ENCODE measurements at regions not wholly inside any gene's neighbourhood (a gene's known extent, or its start where the extent isn't known, plus 50 kb on each side); places are given as distances from the start of the nearest gene placed in this dataset.

DNA sequence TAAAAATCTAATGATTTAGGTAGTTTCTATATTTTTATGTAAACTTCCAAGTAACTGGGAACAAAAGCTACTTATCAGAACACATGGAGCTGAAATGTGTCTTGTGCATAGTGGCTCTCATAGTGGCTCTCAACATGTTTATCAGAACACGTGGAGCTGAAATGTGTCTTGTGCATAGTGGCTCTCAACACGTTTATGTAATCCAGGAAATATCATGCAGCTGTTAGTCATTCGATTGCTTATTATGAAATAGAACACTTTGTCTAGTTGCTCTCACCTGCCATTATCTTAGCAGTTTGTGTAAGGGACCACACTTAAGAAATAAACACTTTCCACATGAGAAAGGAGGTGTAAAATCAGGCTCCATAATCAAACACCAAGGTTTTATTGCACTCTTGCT, 119.2 kb upstream of the ASCC3 start:
- Histone ChIP-seq H3K79me2 (ENCODE audit: control insufficient read depth, insufficient read depth, low read length) (no peaks in the 10 kb centered on the region), H3K27me3 (ENCODE audit: insufficient read depth, low read length, poor library complexity) (no peaks in the 10 kb centered on the region), H4K8ac (ENCODE audit: low read depth, low read length) (no peak overlapping the region), H3K18ac (ENCODE audit: low read length) (no peak overlapping the region), H3K4ac (ENCODE audit: low read depth, low read length) (no peak overlapping the region), H2BK5ac (ENCODE audit: low read length) (no peak overlapping the region), H2AK5ac (ENCODE audit: low read length) (no peak overlapping the region), H3K4me1 (ENCODE audit: control insufficient read depth, low read depth, low read length) (no peaks in the 10 kb centered on the region), H3K79me1 (ENCODE audit: low read length) (no peaks in the 10 kb centered on the region), H2BK120ac (ENCODE audit: low read depth, low read length) (no peak overlapping the region), H2BK15ac (replicated peaks; ENCODE audit: low read depth) (no peak overlapping the region), H3K56ac (ENCODE audit: low read length) (no peak overlapping the region), H4K5ac (ENCODE audit: low read length) (no peak overlapping the region), H3K9ac (ENCODE audit: low read length) (no peak overlapping the region), H3K36me3 (ENCODE audit: control insufficient read depth, insufficient read depth, low read length) (no peaks in the 10 kb centered on the region), H3K23ac (ENCODE audit: low read length) (no peak overlapping the region), H3K4me3 (ENCODE audit: low read length) (no peak overlapping the region), H3K4me2 (ENCODE audit: low read length) (no peak overlapping the region), H3K27ac (ENCODE audit: low read depth, low read length) (no peak overlapping the region)
- DNase-seq: no peak
- WGBS (ENCODE audit: extremely low coverage, insufficient coverage, low lambda C conversion rate): no CpG with 5 or more reads among the region's 3 CpGs

DNA sequence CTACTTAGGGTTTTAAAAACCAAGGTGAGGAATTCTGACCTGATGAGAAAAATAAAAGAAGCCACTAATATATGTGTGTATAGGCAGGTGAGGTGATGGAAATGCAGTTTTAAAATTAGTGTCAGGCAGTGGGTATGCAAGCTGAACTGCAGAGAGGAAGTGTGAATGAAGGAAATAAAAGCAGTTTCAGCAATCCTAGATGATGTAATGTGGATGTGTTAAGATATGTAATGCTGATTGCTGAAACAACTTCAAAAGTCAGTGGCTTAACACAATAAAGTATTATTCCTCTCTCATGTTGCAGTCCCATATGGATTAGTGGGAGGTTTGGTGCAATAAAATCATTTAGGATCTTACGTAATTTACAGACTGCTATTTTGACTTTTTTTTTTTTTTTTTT, 119.9 kb upstream of the ASCC3 start:
- Histone ChIP-seq H3K4me3 (ENCODE audit: low read length) (no peak overlapping the region), H2BK15ac (replicated peaks; ENCODE audit: low read depth) (no peak overlapping the region), H2AK5ac (ENCODE audit: low read length) (no peak overlapping the region), H3K4ac (ENCODE audit: low read depth, low read length) (no peak overlapping the region), H3K18ac (ENCODE audit: low read length) (no peak overlapping the region), H3K36me3 (ENCODE audit: control insufficient read depth, insufficient read depth, low read length) (no peaks in the 10 kb centered on the region), H3K79me2 (ENCODE audit: control insufficient read depth, insufficient read depth, low read length) (no peaks in the 10 kb centered on the region), H3K79me1 (ENCODE audit: low read length) (no peaks in the 10 kb centered on the region), H3K56ac (ENCODE audit: low read length) (no peak overlapping the region), H4K5ac (ENCODE audit: low read length) (no peak overlapping the region), H4K8ac (ENCODE audit: low read depth, low read length) (no peak overlapping the region), H2BK120ac (ENCODE audit: low read depth, low read length) (no peak overlapping the region), H3K4me2 (ENCODE audit: low read length) (no peak overlapping the region), H3K9ac (ENCODE audit: low read length) (no peak overlapping the region), H2BK5ac (ENCODE audit: low read length) (no peak overlapping the region), H3K27me3 (ENCODE audit: insufficient read depth, low read length, poor library complexity) (no peaks in the 10 kb centered on the region), H3K27ac (ENCODE audit: low read depth, low read length) (no peak overlapping the region), H3K23ac (ENCODE audit: low read length) (no peak overlapping the region), H3K4me1 (ENCODE audit: control insufficient read depth, low read depth, low read length) (no peaks in the 10 kb centered on the region)
- WGBS (ENCODE audit: extremely low coverage, insufficient coverage, low lambda C conversion rate): no CpG with 5 or more reads among the region's 1 CpG
- peak; percentile 9 for DNase-seq

DNA sequence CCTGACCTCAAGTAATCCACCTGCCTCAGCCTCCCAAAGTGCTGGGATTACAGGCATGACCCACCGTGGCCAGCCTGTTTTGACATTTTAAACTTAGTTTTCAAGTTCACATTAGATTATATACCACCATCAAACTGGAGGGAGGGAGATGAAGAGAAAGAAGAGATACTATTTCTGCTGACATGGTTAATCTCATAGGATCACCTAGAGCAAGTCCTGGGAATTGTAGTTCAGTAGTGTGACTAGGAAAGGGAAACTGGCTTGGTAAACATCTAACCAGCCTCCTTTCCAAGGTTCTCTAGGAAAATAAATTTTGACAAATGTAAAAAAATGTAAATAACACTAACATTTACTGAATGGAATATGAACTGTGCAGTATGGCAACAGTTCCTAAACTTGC, 120.5 kb upstream of the ASCC3 start:
- Histone ChIP-seq H3K4me1 (ENCODE audit: control insufficient read depth, low read depth, low read length) (no peaks in the 10 kb centered on the region), H3K27me3 (ENCODE audit: insufficient read depth, low read length, poor library complexity) (no peaks in the 10 kb centered on the region), H2BK120ac (ENCODE audit: low read depth, low read length) (no peak overlapping the region), H3K36me3 (ENCODE audit: control insufficient read depth, insufficient read depth, low read length) (no peaks in the 10 kb centered on the region), H3K27ac (ENCODE audit: low read depth, low read length) (no peak overlapping the region), H3K23ac (ENCODE audit: low read length) (no peak overlapping the region), H3K79me2 (ENCODE audit: control insufficient read depth, insufficient read depth, low read length) (no peaks in the 10 kb centered on the region), H3K4me2 (ENCODE audit: low read length) (no peak overlapping the region), H3K9ac (ENCODE audit: low read length) (no peak overlapping the region), H3K79me1 (ENCODE audit: low read length) (no peaks in the 10 kb centered on the region), H3K4me3 (ENCODE audit: low read length) (no peak overlapping the region), H4K5ac (ENCODE audit: low read length) (no peak overlapping the region), H2BK15ac (replicated peaks; ENCODE audit: low read depth) (no peak overlapping the region), H2BK5ac (ENCODE audit: low read length) (no peak overlapping the region), H3K4ac (ENCODE audit: low read depth, low read length) (no peak overlapping the region), H3K18ac (ENCODE audit: low read length) (no peak overlapping the region), H2AK5ac (ENCODE audit: low read length) (no peak overlapping the region), H3K56ac (ENCODE audit: low read length) (no peak overlapping the region), H4K8ac (ENCODE audit: low read depth, low read length) (no peak overlapping the region)
- DNase-seq: no peak
- WGBS (ENCODE audit: extremely low coverage, insufficient coverage, low lambda C conversion rate): no CpG with 5 or more reads among the region's 1 CpG

DNA sequence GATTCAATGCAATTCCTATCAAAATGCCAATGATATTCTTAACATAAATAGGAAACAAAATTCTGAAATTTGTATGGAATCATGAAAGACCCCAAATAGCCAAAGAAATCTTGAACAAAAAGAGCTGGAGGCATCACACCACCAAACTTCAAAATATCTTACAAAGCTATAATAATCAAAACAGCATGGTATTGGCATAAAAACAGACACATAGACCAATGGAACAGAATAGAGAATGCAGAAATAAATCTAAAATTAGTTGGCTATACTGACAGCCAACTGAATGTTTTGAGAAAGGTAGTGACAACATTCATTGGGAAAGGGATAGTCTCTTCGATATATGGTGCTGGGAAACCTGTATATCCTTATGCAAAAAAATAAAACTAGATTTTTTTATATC, 121.9 kb upstream of the ASCC3 start:
- Histone ChIP-seq H3K4ac (ENCODE audit: low read depth, low read length) (no peak overlapping the region), H3K4me1 (ENCODE audit: control insufficient read depth, low read depth, low read length) (no peaks in the 10 kb centered on the region), H2AK5ac (ENCODE audit: low read length) (no peak overlapping the region), H2BK120ac (ENCODE audit: low read depth, low read length) (no peak overlapping the region), H3K9ac (ENCODE audit: low read length) (no peak overlapping the region), H3K56ac (ENCODE audit: low read length) (no peak overlapping the region), H2BK15ac (replicated peaks; ENCODE audit: low read depth) (no peak overlapping the region), H3K79me2 (ENCODE audit: control insufficient read depth, insufficient read depth, low read length) (no peaks in the 10 kb centered on the region), H3K27ac (ENCODE audit: low read depth, low read length) (no peak overlapping the region), H3K4me3 (ENCODE audit: low read length) (no peak overlapping the region), H3K36me3 (ENCODE audit: control insufficient read depth, insufficient read depth, low read length) (no peaks in the 10 kb centered on the region), H3K79me1 (ENCODE audit: low read length) (no peaks in the 10 kb centered on the region), H3K23ac (ENCODE audit: low read length) (no peak overlapping the region), H3K4me2 (ENCODE audit: low read length) (no peak overlapping the region), H4K5ac (ENCODE audit: low read length) (no peak overlapping the region), H3K27me3 (ENCODE audit: insufficient read depth, low read length, poor library complexity) (no peaks in the 10 kb centered on the region), H3K18ac (ENCODE audit: low read length) (no peak overlapping the region), H2BK5ac (ENCODE audit: low read length) (no peak overlapping the region), H4K8ac (ENCODE audit: low read depth, low read length) (no peak overlapping the region)
- no CpG with 5 or more reads among the region's 1 CpG for WGBS (ENCODE audit: extremely low coverage, insufficient coverage, low lambda C conversion rate)
- no peak for DNase-seq

DNA sequence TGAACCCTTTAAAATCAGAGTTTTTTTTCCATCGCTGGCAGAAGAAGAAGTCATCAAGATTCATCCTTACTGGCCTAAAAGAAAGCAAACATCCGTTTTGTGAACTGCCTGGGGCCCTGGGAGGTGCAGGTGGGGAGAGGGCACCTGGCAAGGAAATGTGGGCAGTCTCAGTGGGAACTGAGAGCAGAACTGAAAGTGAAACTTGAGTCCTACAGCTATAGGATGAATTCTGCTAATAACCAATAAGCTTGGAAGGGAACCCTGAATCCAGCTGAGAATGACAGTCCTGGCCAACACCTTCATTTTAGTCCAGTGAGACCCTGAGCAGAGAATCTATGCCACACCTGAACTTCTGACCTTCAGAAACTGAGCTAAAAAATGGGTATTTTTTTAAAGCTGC, 130.1 kb upstream of the ASCC3 start:
- Histone ChIP-seq H3K23ac (ENCODE audit: low read length) (no peak overlapping the region), H3K56ac (ENCODE audit: low read length) (no peak overlapping the region), H3K79me2 (ENCODE audit: control insufficient read depth, insufficient read depth, low read length) (no peaks in the 10 kb centered on the region), H3K36me3 (ENCODE audit: control insufficient read depth, insufficient read depth, low read length) (no peaks in the 10 kb centered on the region), H3K4me2 (ENCODE audit: low read length) (no peak overlapping the region), H3K4ac (ENCODE audit: low read depth, low read length) (no peak overlapping the region), H3K18ac (ENCODE audit: low read length) (no peak overlapping the region), H3K79me1 (ENCODE audit: low read length) (no peaks in the 10 kb centered on the region), H4K8ac (ENCODE audit: low read depth, low read length) (no peak overlapping the region), H3K9ac (ENCODE audit: low read length) (no peak overlapping the region), H3K27me3 (ENCODE audit: insufficient read depth, low read length, poor library complexity) (no peaks in the 10 kb centered on the region), H3K4me1 (ENCODE audit: control insufficient read depth, low read depth, low read length) (no peaks in the 10 kb centered on the region), H3K4me3 (ENCODE audit: low read length) (no peak overlapping the region), H4K5ac (ENCODE audit: low read length) (no peak overlapping the region), H3K27ac (ENCODE audit: low read depth, low read length) (no peak overlapping the region), H2AK5ac (ENCODE audit: low read length) (no peak overlapping the region), H2BK120ac (ENCODE audit: low read depth, low read length) (no peak overlapping the region), H2BK15ac (replicated peaks; ENCODE audit: low read depth) (no peak overlapping the region), H2BK5ac (ENCODE audit: low read length) (no peak overlapping the region)
- WGBS (ENCODE audit: extremely low coverage, insufficient coverage, low lambda C conversion rate): no CpG with 5 or more reads among the region's 2 CpGs
- no peak for DNase-seq

DNA sequence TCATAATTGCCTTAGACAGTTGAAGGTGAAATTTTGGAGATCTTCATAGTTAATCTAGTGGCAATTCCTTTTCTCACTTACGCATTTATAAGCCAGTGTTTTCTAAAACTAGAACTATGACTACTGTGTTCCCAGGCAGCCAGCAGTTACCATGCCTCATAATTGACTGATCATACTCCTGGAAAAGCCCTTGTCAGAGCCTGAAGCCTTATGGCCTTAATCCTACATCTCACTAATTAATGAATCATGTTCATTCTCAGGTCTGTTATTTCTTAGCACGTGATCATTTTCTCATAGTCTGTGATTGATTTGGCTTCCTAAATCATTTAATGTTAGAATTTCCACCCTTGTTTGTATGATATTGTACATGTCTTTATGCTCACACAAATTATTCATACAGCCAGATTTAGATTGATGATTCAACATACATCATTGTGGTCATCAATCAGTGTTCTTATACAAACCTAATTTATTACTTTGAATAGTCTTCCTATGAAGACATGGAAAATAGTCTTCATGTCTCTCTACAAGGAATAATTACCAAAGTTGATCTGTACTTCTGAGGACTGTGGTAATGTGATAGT, 132.6 kb upstream of the ASCC3 start:
- WGBS (ENCODE audit: extremely low coverage, insufficient coverage, low lambda C conversion rate): no CpG with 5 or more reads among the region's 2 CpGs
- H3K9ac ChIP-seq (ENCODE audit: low read length): no peak overlapping the region
- DNase-seq: no peak
- H3K4ac ChIP-seq (ENCODE audit: low read depth, low read length): no peak overlapping the region
- no peak overlapping the region for H3K27ac ChIP-seq (ENCODE audit: low read depth, low read length)
- H4K5ac ChIP-seq (ENCODE audit: low read length): no peak overlapping the region
- no peak overlapping the region for H3K4me3 ChIP-seq (ENCODE audit: low read length)
- H3K79me2 ChIP-seq (ENCODE audit: control insufficient read depth, insufficient read depth, low read length): no peaks in the 10 kb centered on the region
- no peaks in the 10 kb centered on the region for H3K36me3 ChIP-seq (ENCODE audit: control insufficient read depth, insufficient read depth, low read length)
- H3K4me1 ChIP-seq (ENCODE audit: control insufficient read depth, low read depth, low read length): no peaks in the 10 kb centered on the region
- no peaks in the 10 kb centered on the region for H3K27me3 ChIP-seq (ENCODE audit: insufficient read depth, low read length, poor library complexity)
- H3K18ac ChIP-seq (ENCODE audit: low read length): no peak overlapping the region
- no peak overlapping the region for H2BK5ac ChIP-seq (ENCODE audit: low read length)
- H2BK120ac ChIP-seq (ENCODE audit: low read depth, low read length): no peak overlapping the region
- no peak overlapping the region for H3K23ac ChIP-seq (ENCODE audit: low read length)
- H2AK5ac ChIP-seq (ENCODE audit: low read length): no peak overlapping the region
- no peak overlapping the region for H4K8ac ChIP-seq (ENCODE audit: low read depth, low read length)
- no peaks in the 10 kb centered on the region for H3K79me1 ChIP-seq (ENCODE audit: low read length)
- H2BK15ac ChIP-seq (replicated peaks; ENCODE audit: low read depth): no peak overlapping the region
- no peak overlapping the region for H3K4me2 ChIP-seq (ENCODE audit: low read length)
- H3K56ac ChIP-seq (ENCODE audit: low read length): no peak overlapping the region
